Renal pelvis (tissue), 1 donor: ENCODE measurements at regions not wholly inside any gene's neighbourhood (a gene's known extent, or its start where the extent isn't known, plus 50 kb on each side); places are given as distances from the start of the nearest gene placed in this dataset.
"Not testable (repeated sequence)": the region's sequence is repeated elsewhere in the genome, so short reads cannot be mapped to it uniquely, and the experiment has no call there.

ENCODE experiments used
- DNase-seq: peaks from one replicate; pipeline ENCODE4 v3.0.0-alpha.2; 2013

DNA sequence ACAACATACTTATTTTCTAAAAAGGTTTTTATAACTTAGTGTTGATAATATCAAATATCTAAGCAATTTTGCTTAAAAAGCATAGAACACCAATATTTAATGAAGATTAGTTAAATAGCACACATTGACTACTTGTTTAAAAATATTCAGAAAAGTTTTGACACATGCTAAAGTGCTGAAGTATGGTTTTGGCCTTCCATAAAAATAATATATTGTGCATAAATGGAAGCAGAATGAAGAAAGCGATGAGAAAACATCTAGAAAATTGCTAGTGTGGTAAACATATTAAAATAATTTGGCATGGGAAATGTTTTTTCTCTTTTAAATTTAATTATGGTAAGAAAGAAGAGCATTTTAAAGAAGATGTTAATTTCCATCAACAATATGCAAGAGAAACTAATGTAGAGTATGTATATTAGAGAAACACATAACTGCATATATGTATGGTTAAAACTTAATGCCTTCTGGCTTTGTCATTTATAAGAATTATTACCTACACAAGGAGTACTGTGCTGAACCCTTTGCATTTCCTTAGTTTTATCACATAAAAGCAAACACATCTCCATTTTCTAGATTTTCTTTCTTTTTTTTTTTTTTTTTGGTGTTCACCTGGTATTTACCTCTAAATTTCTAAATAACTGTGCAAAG lies 921.0 kb upstream of the ADAMTS5 start:
- not testable (repeated sequence) for DNase-seq

DNA sequence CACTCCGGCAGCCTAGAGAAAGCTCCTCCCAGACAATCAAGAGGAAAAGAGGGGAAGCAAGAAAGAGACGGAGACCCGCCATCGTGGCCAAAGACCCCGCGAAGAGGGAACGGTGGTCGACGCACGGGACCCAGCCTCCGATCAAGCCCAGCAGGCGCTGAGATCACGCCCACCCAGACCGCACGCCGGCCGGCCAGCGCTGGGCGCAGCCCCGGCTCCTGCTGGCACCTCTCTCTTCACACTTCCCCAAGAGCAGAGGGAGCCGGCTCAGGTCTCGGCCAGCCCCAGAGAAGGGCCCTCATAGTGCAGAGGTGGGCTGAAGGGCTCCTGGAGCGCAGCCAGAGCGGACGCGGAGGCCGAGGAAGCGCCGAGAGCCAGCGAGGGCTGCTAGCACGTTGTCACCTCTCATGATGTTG lies 918.4 kb upstream of the ADAMTS5 start:
- no peak for DNase-seq

DNA sequence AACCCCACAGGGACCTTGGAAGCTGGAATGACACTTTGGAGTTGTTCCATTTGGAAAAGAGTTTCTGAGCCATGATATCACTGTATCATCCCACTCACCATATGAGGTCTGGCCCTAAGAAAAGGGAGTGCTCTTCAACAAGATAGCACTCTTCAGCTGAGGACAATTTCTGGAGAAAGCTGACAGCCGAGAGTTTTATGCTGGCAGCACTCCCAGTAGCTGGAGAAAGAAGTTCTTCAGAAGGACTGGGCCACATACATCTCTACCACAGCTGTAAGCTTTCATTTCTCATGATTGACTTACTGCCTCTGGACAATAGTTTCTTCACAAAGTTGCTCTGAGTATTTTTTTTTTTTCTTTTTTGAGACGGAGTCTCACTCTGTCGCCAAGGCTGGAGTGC lies 914.4 kb upstream of the ADAMTS5 start:
- peak; percentile 14 for DNase-seq

DNA sequence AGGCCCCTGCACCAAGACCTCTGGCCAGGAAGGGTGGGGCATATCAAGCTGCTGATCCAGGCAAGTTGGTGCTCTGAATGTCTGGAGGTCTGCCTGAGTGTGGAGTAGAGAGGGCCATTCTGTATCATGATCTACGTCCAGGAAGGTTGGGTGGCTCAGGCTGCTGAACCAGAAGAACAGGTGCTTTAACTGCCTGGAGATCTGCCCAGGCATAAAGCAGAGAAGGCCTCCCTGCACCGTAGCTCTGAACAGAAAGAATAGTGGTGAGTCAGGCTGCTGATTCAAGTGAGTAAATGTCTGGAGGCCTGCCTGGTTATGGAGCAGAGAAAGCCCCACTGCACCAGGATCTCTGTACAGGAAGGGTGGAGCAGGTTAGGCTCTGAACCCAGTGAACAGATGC lies 905.5 kb upstream of the ADAMTS5 start:
- not testable (repeated sequence) for DNase-seq

DNA sequence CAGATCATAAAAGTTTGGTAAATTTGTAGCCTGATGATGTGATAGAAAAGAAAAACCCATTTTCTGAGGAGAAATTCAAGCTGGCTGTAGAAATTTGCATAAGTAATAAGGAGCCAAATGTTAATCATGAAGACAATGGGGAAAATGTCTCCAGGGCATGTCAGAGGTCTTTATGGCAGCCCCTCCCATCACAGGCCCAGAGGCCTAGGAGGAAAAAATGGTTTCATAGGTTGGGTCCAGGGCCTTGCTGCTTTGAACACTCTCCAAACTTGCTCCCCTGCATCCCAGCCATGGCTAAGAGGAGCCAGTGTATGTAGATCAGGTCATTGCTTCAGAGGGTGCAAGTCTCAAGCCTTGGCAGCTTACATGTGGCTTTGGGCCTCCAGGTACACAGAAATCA lies 903.9 kb upstream of the ADAMTS5 start:
- DNase-seq, result not testable (repeated sequence)

DNA sequence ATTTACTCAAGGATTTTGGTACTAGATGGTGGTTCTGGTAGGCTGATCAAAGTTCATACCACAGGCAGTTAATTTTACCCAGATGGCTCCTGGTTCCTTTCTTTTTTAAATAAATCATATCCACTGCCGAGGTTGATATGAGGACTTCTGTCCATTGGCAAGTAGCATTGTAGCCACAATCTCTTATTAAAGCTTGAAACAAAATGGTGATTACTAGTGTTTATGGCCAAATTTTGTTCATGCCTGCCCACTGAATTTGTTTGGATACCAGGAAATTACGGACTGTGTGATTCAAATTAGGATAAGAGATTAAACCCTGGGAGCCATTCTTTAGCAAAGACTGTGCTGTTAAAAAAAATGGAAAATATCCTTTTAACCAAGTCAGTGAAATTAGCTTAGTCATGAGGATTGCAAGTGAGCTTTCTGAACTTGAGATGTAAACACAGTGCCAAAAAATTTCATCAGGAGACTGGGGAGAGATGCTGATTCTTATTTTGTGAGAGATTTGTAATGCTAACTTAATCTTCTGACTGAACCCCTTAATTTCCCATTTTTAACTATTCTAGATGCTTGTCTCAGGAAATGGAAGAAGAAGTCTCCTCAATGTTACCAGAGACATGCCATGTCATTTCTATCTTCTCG lies 893.5 kb upstream of the ADAMTS5 start:
- not testable (repeated sequence) for DNase-seq

DNA sequence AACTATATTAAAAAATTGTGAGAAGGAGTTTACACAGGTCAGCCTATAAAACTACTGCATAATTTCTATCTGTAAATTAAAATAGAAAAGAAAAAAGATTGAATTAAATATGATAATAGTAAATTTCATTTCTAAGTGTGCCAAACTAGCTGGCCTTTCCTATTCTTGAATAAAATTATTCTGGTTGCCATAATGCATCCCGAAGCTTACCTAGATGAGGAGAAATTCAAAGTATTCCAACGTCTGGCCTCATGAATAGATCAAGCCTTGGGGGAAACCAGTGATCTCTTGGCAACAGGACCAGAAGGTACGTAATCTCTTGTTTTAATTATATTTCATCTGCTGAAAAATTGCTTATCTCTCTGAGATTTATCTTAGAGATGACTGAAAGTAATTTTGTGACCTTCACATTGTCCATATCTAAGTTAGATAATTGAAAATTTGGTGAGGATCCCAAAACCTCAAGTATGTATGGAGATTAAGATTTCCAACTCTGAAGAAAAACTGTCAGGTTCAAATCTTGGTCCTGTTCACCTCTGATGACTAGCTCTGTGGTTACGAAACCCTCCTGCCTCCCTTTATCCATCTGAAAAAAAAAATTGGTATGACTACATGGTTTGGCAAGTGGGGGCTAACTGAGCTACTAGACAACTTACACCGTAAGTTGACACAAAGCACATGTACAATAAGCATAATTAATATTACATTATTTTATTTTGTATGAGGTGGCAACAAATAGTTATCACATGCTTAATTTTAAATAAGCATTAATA lies 891.4 kb upstream of the ADAMTS5 start:
- not testable (repeated sequence) for DNase-seq

DNA sequence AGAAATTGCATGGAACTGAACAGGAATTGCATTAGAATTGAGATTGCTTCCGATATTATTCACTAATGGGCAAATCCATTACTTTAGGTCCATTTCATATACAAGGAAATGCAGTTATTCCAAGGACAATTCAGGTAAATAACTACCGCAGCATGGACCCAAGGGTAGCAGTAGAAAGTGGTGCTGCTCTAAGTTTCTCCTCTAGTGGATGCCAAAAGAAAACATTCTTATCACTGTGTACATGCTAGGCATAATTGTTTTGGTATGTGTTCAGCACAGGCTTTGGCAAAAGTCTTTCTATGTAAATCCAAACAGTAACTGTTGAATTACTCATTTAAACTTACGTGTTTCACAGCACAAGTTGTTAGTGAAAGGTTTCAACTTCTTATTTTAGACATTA lies 890.1 kb upstream of the ADAMTS5 start:
- not testable (repeated sequence) for DNase-seq

DNA sequence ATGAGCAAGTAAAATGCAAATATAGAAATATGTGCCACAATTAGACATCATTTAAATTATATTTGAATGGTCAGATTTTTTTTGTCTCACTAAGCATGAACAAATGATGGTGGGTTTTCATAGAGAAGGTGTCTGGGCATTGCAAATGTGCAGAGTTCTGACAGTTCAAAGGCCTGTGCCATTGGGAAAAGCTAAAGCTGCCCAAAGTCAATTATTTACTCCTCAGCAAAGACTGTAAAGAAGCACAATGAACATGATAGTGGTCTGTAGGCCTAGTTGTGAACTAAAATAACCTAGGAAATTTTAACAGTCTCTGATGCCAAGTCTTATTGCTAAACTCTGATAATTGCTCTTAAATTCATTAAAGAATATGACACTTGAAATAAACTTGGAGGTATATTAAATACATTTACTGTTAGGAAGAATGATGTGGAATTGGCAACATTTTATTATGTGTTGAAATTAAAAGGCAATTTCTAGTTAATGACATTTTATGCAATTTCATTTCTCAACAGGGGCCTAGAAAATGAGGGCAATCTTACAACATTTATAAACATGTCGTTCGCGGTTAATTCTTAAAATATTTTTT lies 874.3 kb upstream of the ADAMTS5 start:
- no peak for DNase-seq

DNA sequence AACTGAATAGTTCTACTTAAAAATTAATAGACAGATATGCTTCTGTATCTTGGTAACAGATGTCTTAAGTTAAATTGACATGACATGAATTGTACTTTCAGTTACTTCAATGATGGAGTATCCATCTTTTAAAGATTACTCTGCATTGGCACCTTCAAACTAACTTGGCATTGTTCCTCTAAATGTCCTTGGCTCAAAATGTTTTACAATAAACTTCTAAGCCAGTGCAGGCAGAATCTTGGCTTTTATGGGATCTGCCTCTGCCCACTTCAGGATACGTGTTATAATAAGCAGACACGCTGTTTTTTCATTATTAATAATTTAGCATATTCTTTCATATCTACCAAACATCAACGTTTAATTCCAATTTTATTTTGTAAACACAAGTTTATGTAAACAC lies 873.4 kb upstream of the ADAMTS5 start:
- no peak for DNase-seq

DNA sequence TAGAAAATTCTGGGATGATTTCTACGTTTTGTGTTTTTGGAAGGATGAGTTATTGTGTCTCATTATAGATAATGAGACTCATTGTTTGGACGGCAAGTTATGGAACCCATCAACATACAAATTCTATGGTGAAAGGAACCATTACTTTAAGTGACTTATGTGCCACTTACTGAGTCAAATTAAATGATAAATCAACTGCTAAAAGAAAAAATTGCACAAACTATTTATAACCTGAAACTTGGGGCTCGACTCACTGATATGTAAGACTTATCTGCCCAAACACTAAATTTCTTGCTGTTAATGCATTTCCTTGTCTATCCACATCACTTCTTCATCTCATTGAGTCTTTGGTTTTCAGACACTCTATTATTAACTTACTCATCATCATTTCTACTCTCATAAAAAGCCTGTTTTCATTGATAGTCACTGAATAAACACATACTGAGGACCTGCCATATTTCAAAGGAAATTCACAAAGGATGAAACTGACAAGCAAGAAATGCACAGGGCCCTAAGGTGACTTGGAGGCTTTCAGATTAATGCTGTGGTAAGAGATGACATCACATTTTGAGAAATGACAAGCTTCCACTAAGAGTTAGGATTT lies 872.7 kb upstream of the ADAMTS5 start:
- DNase-seq, result no peak

DNA sequence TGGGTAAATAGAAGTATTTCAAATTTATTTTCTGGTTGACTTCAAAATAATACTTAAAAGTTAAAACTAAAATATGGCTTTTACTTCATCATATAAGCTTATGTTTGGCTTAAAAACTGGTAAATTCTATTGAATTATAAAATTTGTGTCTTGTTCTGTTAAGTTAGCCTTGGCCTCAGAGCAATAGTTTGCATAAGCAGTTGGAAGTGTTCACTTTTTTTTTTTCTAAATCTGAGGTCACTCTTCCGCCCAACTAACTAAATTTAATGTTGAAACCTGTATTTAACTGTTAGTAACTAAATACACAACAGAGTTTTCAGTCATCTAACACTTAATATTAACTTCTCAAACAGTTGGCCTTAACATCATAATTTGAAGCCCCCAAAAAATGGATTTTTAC lies 871.7 kb upstream of the ADAMTS5 start:
- DNase-seq, result no peak

DNA sequence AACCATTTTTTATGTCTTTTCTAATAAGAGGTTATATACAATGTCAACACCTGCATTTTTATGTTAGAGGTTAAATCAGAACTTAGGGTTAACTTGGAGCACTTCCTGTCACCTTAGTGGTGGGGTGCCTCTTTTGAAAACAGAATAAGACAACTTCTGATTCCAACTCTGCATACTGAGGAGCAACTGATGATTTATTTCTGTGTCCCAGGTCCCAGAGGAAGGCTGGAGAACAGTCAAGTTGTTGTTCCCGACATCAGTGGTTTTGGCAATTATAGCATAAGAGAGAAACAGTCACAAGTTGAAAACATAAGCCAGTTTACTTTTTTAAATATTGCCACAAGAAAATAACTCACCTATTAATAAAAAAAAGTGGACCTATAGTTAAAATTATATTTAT lies 871.0 kb upstream of the ADAMTS5 start:
- DNase-seq, result no peak

DNA sequence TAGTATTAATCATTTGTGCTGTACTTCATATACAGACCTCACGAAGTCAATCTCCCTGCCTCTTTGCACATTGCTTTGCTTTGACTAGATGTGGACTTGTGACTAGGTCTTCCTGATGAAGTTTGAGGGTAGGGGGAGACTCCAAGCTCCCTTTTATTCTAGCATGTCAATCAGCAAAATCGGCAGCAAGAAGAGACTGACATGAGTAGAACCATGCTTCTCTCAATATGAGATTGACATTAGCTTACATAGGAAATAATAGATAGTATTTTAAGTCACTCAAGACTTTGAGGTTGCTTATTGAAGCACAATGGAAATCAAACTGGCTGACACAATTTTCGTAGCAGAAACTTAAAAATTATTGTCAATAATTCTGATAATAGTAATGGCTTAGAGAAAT lies 866.4 kb upstream of the ADAMTS5 start:
- DNase-seq, result no peak

DNA sequence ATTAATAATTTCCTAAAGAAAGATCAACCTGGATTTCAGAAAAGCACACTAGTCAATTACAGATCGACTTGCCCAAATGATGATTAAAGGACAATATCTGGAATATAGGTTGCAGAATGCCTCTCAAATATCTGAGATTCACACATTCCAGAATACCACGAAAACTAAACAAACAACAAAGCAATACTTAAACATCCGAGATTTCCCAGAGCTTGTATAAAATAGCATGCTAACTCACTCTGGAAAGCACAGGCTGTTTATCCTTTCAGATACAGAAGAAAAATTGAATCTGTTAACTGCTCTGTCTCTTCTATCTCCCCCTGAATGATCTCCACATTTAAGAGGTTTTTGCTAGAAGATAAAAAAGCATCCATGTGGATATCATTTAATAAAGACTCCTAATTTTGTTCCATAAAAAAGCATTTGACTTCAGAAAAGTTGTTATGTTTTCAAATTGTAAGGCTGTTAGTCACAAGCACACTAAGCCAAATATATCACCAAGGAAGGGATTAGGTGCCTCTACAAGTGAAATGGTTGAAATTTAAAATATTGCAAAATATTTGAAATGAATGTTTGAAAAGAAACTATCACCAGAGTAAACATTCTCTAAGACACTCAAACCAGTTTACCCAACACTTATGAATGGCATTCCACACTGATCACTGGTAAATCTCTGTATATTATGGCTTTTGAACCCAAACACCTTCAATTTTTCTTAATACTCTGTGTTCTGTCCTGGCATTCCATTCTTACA lies 865.1 kb upstream of the ADAMTS5 start:
- no peak for DNase-seq

DNA sequence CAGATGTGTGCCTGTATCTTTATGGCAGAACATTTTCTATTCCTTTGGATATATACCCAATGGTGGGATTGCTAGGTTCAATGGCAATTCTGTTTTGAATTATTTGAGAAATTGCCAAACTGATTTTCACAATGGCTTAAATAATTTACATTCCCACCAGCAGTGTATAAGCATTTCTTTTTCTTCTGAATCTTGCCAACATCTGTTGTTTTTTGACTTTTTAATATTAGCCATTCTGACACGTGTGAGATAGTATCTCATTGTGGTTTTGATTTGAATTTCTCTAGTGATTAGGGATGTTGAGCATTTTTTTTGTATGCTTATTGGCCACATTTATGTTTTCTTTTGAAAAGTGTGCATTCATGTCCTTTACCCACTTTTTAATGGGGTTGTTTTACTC lies 864.3 kb upstream of the ADAMTS5 start:
- no peak for DNase-seq

DNA sequence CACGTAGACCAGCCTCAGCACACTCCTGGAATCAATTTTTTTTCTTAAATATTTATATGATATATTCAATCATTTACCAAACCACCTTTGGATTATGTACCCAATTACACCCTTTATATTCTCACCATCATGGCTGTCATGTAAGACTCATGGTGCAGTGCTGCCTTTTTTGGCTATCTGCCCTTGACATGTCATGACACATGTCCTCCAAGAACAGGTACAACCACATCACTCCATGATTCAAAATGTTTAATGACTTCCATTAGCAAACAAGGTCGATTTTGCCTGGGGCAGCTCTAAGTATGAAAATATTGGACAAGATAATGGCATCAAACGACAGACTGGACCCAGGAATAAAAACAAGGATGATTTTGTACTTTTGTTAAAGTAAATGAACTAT lies 861.1 kb upstream of the ADAMTS5 start:
- DNase-seq, result no peak

DNA sequence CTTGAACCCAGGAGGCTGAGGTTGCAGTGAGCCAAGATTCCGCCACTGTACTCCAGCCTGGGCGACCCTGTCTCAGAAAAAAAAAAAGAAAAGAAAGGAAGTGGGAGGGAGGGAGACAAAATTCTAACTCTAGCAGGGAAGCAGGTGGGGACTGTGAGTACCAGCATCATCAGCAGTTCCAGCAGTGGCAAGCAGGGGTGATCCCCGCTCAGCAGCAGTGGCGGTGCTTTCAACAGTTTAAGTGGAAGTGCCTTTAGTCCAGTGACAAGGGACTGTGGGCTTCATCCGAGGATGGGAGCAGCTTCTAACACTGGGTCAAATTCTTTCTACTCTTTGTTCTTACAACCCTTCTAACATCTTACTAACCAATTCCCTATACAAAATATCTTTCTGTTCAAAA lies 858.1 kb upstream of the ADAMTS5 start:
- no peak for DNase-seq

DNA sequence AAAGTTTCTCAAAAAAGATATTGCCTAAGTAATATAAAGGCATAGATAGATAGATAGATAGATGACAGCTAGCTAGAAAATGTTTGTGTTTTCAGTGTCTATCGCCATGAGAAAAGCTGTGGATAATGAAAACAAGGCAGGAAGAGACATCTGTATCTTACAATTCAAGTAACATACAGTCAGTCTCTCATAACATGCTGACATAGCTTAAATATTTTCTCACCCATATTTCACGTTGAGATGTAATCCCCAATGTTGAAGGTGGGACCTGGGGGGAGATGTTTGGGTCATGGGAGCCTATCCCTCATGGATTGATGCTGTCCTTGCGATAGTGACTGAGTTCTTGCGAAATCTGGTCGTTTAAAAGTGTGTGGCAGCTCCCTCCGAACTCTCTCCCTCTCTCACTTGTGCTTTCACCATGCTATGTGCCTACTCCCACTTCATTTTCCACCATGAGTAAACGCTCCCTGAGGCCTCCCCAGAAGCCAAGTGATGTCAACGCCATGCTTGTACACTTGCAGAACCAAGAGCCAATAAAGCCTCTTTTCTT lies 856.8 kb upstream of the ADAMTS5 start:
- no peak for DNase-seq

DNA sequence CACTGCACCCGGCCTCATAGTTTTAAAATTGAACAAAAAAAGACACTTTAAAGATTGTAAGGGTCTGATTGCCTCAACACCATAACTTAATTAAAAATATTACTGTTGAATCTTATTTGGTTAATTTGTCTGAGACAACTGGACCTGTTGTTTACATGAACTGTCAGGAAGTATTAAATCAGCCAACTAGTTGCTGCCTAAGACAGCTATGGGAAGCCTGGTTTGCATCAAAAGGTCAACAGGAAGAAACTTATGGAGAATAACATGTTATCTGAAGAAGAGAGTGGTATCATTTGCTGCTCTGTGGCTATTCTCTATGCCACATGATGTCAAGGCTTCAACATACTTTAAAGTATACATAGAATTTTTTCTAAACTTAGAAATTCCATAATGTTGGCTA lies 853.5 kb upstream of the ADAMTS5 start:
- DNase-seq, result no peak

DNA sequence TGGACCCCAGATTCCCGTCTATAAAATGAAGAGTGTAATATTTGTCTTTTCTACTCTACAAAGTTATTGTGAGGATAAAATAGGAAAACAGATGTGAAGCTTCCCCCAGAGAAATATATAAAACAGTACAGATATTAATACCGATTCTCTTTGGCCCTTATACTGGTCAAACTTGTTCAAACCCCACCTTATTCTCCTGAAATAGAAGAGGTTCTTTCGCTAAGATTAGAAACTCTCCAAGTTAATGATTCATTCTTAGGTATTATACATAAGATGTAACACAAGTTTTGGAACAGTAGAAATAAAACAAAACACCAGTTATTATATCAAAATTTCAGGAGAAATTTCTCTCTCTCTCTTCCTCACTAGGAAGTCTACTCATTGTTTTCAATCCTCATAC lies 852.4 kb upstream of the ADAMTS5 start:
- no peak for DNase-seq
